ENCODE measurements at regions not wholly inside any gene's neighbourhood (a gene's known extent, or its start where the extent isn't known, plus 50 kb on each side); places are given as distances from the start of the nearest gene placed in this dataset.
"Not testable (repeated sequence)": the region's sequence is repeated elsewhere in the genome, so short reads cannot be mapped to it uniquely, and the experiment has no call there.

DNA sequence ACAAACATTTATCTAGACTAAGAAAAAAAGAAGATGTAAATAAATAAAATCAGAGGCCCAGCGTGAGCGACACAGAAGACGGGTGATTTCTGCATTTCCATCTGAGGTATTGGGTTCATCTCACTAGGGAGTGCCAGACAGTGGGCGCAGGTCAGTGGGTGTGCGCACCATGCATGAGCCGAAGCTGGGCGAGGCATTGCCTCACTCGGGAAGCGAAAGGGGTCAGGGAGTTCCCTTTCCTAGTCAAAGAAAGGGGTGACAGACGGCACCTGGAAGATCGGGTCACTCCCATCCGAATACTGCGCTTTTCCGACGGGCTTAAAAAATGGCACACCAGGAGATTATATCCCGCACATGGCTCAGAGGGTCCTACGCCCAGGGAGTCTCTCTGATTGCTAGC lies 79.5 kb upstream of the ABCD2 start:
- H3K4me3 ChIP-seq; H3K4me1 ChIP-seq (replicated peaks); H3K36me3 ChIP-seq; H3K27me3 ChIP-seq (replicated peaks; ENCODE audit: insufficient read depth); H3K9me3 ChIP-seq; DNase-seq (ENCODE audit: low spot score); H3K27ac ChIP-seq; intact Hi-C loops (cut with DNase I): not testable (repeated sequence)
- 97% methylated on average over 17 of the region's 17 CpGs for WGBS

GRCh38 chr12:39697108-39697507 lies 77.5 kb upstream of the ABCD2 start:
- 48% methylated on average over 4 of the region's 4 CpGs for WGBS
- Histone ChIP-seq H3K4me1 (replicated peaks) (no peaks in the 10 kb centered on the region), H3K4me3 (no peak overlapping the region), H3K27me3 (replicated peaks; ENCODE audit: insufficient read depth) (no peaks in the 10 kb centered on the region), H3K27ac (no peak overlapping the region), H3K9me3 (no peaks in the 10 kb centered on the region), H3K36me3 (no peaks in the 10 kb centered on the region)
- no peak for DNase-seq (ENCODE audit: low spot score)
- intact Hi-C loops (cut with DNase I): no loop called here
- TF ChIP-seq CTCF (IDR thresholded peaks at IDR 0.05) (no peak), POLR2AphosphoS5 (IDR thresholded peaks at IDR 0.05) (no peak), POLR2A (IDR thresholded peaks at IDR 0.05) (no peak)

DNA sequence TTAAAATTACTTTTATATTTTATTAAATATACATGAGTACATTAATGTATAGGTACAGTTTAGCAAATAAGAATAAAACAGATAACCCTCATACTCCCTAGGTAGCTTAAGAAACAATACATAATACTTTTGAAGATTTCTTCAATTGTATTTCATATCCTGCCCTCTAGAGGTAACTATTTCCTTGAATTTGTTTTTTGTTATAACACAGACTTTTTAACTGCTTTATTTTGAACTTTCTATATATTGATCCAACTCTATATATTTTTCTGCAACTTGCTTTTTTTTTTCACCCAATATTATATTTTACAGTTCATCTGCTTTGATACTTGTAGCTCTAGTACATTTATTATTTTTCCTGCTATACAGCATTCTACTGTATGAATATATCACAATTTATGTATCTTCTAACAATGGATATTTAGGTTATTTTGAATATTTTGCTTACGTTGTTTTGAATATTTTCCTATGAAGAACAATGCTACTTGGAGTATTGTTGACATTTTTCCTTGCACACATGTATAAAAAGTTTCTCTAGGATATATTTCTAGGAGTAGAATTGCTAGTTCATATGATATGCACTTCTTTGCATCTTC lies 72.8 kb upstream of the ABCD2 start:
- no peaks in the 10 kb centered on the region for H3K9me3 ChIP-seq
- H3K27me3 ChIP-seq (replicated peaks; ENCODE audit: insufficient read depth): no peaks in the 10 kb centered on the region
- TF ChIP-seq CTCF (IDR thresholded peaks at IDR 0.05) (peak in 3 of 4 experiments; percentile 8 to 19 (median 18)), POLR2A (IDR thresholded peaks at IDR 0.05) (no peak), POLR2AphosphoS5 (IDR thresholded peaks at IDR 0.05) (no peak)
- H3K36me3 ChIP-seq: no peaks in the 10 kb centered on the region
- no peak overlapping the region for H3K27ac ChIP-seq
- DNase-seq (ENCODE audit: low spot score): no peak
- WGBS: 59% methylated on average over 1 of the region's 1 CpG
- H3K4me3 ChIP-seq: no peak overlapping the region
- intact Hi-C loops (cut with DNase I): no loop called here
- H3K4me1 ChIP-seq (replicated peaks): no peaks in the 10 kb centered on the region

DNA sequence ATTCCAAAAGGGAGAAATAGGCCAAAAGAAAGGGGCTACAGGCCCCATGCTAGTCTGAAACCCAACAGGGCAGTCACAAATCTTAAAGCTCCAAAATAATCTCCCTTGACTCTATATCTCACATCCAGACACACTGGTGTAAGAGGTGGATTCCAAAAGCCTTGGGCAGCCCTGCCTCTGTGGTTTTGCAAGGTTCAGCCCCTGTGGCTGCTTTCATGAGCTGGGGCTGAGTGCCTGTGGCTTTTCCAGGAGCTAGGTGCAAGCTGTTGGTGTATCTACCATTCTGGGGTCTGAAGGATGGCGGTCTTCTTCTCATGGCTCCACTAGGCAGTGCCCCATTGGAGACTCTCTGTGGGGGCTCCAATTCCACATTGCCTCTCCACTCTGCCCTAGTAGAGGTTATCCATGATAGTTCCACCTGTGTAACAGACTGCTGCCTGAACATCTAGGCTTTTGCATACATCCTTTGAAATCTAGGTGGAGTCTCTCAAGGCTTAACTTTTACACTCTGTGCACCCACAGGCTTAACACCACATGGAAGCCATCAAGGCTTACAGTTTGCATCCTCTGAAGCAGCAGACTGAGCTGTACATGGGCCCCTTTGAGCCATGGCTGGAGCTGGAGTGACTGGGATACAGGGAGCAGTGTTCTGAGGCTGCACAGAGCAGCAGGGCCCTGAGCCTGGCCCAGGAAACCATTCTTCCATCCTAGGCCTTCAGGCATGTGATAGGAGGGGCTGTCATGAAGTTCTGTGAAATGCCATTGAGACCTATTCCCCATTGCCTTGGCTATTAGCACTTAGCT lies 66.5 kb upstream of the ABCD2 start:
- DNase-seq (ENCODE audit: low spot score): no peak
- no peaks in the 10 kb centered on the region for H3K9me3 ChIP-seq
- no peaks in the 10 kb centered on the region for H3K4me1 ChIP-seq (replicated peaks)
- H3K27ac ChIP-seq: no peak overlapping the region
- no peaks in the 10 kb centered on the region for H3K27me3 ChIP-seq (replicated peaks; ENCODE audit: insufficient read depth)
- no peaks in the 10 kb centered on the region for H3K36me3 ChIP-seq
- H3K4me3 ChIP-seq: no peak overlapping the region
- 100% methylated on average over 1 of the region's 1 CpG for WGBS
- no peak for TF ChIP-seq POLR2A (IDR thresholded peaks at IDR 0.05)
- TF ChIP-seq POLR2AphosphoS5 (IDR thresholded peaks at IDR 0.05): no peak
- no peak for TF ChIP-seq CTCF (IDR thresholded peaks at IDR 0.05)
- intact Hi-C loops (cut with DNase I): loop anchor here (10.0 kb wide), 1 partner anchor 371 kb away; no protein-coding TSS in a partner anchor

- Histone ChIP-seq H3K4me3 (no peak overlapping the region), H3K36me3 (no peaks in the 10 kb centered on the region), H3K4me1 (replicated peaks) (no peaks in the 10 kb centered on the region), H3K27me3 (replicated peaks; ENCODE audit: insufficient read depth) (no peaks in the 10 kb centered on the region), H3K9me3 (no peaks in the 10 kb centered on the region), H3K27ac (no peak overlapping the region)
- TF ChIP-seq CTCF (IDR thresholded peaks at IDR 0.05): no peak
- no peak for TF ChIP-seq POLR2AphosphoS5 (IDR thresholded peaks at IDR 0.05)
- TF ChIP-seq POLR2A (IDR thresholded peaks at IDR 0.05): no peak
- intact Hi-C loops (cut with DNase I): loop anchor here (10.0 kb wide), 1 partner anchor 368 kb away; no protein-coding TSS in a partner anchor
- no peak for DNase-seq (ENCODE audit: low spot score)
- 82% methylated on average over 4 of the region's 4 CpGs for WGBS
Measured at GRCh38 chr12:39682689-39683477, 63.3 kb upstream of the ABCD2 start.
